GM12874 (cell line): ENCODE measurements at regions not wholly inside any gene's neighbourhood (a gene's known extent, or its start where the extent isn't known, plus 50 kb on each side); places are given as distances from the start of the nearest gene placed in this dataset.

Source experiments
- TF ChIP-seq, protein P1 (sequence below): IDR thresholded peaks from 2 replicates; pipeline ENCODE4 v1.5.1; 2011; ENCODE audit warnings: low read depth, mild to moderate bottlenecking, control low read depth, low read length, moderate library complexity; ENCODE audit not compliant: insufficient read depth

- TF ChIP-seq, protein P1, sequence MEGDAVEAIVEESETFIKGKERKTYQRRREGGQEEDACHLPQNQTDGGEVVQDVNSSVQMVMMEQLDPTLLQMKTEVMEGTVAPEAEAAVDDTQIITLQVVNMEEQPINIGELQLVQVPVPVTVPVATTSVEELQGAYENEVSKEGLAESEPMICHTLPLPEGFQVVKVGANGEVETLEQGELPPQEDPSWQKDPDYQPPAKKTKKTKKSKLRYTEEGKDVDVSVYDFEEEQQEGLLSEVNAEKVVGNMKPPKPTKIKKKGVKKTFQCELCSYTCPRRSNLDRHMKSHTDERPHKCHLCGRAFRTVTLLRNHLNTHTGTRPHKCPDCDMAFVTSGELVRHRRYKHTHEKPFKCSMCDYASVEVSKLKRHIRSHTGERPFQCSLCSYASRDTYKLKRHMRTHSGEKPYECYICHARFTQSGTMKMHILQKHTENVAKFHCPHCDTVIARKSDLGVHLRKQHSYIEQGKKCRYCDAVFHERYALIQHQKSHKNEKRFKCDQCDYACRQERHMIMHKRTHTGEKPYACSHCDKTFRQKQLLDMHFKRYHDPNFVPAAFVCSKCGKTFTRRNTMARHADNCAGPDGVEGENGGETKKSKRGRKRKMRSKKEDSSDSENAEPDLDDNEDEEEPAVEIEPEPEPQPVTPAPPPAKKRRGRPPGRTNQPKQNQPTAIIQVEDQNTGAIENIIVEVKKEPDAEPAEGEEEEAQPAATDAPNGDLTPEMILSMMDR, result no peak
Observed at GRCh38 chr1:164337394-164337793, 221.6 kb upstream of the PBX1 start.

DNA sequence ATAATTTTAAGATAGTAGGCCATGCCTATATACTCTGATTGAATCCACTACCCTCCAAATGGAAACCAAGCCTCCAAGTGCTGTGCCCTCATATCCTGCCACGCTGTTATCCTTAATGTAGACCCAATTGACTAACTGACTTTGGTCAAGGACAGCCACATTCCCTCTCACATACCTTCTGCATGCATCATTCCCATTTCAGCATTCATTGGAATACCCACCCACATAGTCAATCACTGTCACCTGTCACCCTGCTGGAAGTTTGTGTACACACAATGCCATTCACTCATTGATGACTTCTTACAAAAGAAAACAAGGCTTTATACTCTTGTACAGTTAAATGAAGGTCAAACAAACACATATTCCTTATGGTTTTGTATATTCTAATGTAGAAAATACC, 221.1 kb upstream of the PBX1 start:
- TF ChIP-seq, protein P1, result no peak

DNA sequence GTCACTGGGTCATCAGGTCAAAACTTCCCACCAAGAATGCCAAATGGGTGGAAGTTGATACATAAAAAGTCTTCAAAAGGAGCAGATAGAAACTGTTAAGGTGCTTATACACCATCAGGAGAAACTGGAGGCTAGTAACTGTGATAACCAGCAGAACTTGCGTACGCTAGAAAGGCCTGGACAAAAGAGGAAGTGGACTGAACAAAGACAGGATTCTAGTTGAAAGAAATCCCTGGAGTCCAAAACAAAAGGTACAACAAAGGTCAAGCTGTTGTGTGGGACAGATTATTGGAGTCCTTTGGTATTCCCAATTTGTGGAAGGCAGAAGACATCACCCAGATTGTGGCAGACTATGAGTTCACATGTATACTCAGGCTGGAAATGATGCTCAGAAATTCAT, 215.8 kb upstream of the PBX1 start:
- TF ChIP-seq, protein P1, result no peak

DNA sequence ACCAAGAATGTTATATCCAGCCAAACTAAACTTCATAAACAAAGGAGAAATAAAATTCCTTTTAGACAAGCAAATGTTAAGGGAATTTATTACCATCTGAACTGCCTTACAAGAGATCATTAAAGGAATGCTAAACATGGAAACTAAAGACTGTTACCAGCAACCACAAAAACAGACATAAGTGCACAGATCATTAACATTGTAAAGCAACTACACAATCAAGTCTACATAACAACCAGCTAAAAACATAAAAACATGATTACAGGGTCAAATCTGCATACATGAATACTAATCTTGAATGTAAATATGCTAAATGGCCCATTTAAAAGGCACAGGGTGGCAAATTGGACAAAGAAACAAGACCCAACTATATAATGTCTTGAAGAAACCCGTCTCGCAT, 211.0 kb upstream of the PBX1 start:
- TF ChIP-seq, protein P1, result no peak

DNA sequence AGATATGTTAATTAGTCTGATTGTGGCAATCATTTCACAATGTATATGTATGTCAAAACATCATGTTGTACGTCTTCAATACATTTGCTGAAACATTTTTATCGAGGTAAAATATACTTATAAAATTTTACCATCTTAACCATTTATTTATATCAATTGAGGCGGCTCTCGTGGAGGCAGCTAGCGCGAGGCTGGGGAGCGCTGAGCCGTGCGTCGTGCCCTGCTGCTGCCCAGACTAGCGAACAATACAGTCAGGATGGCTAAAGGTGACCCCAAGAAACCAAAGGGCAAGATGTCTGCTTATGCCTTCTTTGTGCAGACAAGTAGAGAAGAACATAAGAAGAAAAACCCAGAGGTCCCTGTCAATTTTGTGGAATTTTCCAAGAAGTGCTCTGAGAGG, 202.5 kb upstream of the PBX1 start:
- TF ChIP-seq, protein P1, result no peak

DNA sequence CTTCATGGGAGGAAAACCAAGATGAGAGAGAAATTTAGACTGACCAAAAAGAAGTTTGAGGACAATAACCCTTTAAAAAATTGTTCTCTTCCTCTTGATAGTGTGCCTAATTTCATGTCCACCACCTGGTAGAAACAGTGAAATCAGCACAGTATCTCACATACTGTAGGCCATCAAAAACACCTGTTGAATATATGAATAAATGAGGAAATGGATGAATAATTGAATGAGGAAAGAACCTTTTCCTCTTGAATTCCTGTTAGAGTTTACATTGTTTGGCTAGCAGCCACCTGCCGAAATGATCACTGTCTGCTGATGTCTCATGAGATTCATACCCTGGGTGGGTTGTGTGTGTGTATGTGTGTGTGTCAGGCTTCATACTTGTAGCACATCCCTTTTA, 198.7 kb upstream of the PBX1 start:
- TF ChIP-seq, protein P1, result no peak

DNA sequence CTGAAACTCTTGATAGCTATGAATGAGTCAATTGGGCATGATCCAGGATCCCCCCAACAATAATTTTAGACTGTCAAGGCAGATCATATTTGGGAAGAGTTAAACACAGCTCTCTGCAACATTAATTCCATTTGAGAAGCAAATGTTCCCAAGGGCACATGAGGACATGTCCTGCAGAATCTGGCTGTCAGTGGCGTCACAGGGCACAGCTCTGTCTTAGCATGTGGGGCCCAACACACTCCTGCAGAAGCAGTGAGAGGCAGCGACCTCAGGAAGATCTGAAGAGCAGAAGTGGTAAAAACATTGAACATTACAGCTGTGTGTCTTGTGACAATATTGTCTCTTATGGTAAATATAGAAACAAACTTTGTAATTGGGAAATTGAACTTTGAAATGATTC, 197.1 kb upstream of the PBX1 start:
- TF ChIP-seq, protein P1, result no peak

- TF ChIP-seq, protein P1, result no peak
Observed at GRCh38 chr1:164363980-164364379, 195.0 kb upstream of the PBX1 start.
